HPDE6-E6E7 (cell line): ENCODE measurements at regions not wholly inside any gene's neighbourhood (a gene's known extent, or its start where the extent isn't known, plus 50 kb on each side); places are given as distances from the start of the nearest gene placed in this dataset.
"Not testable (repeated sequence)": the region's sequence is repeated elsewhere in the genome, so short reads cannot be mapped to it uniquely, and the experiment has no call there.

Source experiments
- DNase-seq: peaks from one replicate; pipeline ENCODE4 v3.0.0; 2011; ENCODE audit warnings: missing footprints; ENCODE audit errors: extremely low spot score

DNA sequence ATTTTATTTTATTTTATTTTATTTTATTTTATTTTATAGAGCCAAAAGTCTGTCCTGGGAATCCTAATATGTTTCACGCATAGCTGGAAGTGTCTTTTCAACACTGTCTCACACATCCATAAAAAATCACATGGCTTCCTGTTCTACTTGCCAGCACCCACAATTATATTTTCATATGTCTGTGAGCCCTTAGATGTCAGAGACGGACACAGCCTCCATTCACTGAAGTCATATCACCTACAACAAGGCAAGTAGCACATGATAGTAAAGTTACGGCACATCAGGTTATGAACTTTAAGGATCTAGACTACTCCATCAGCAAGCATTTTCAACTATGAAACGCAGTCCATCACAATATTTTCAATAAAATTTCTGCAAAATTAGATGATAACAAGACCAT is 168.4 kb downstream of the ZIC4 start:
- no peak for DNase-seq

DNA sequence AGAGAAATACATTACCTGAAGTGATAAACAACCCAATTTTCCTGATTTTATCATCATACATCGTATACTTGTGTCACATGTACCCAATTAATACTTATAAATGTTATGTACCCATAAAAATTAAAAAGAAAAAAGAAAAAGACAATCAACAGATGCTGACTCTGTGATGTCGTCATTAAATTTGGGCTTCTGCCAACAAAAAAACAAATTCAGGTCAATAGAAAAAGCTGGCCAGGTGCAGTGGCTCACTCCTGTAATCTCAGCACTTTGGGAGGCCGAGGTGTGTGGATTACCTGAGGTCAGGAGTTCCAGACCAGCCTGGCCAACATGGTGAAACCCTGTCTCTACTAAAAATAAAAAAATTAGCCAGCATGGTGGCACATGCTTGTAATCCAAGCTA is 174.4 kb downstream of the ZIC4 start:
- not testable (repeated sequence) for DNase-seq

DNA sequence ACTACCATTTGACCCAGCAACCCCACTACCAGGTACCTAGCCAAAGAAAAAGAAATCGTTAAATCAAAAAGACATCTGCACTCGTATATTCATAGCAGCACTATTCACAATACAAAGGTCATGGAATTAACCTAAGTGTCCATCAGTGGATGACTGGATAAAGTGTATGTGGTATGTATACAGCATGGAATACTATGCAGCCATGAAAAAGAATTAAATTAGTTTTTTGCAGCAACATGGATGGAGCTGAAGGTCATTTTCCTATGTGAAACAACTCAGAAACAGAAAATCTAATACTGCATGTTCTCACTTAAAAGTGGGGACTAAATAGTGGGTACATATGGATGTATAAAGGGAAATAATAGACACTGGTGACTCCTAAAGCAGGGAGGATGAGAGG is 175.2 kb downstream of the ZIC4 start:
- DNase-seq = no peak

DNA sequence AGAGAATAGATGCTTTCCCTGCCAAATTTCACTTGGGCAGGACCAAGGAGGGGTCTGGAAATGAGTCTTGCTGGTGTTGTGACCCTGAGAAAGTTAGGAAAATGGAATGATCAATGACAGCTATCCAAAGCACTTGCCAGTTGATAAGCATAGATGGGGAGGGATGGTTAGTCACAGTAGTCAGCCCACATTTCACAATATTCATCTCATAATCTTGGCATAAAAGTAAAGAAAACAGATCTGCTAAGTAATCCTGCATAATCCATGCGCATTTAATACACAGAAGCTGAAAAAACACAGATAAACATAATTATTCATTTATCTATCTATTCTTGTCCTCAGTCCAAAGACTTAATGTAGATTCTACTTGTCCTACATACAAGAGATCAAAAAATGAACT is 184.1 kb downstream of the ZIC4 start:
- DNase-seq = no peak

DNA sequence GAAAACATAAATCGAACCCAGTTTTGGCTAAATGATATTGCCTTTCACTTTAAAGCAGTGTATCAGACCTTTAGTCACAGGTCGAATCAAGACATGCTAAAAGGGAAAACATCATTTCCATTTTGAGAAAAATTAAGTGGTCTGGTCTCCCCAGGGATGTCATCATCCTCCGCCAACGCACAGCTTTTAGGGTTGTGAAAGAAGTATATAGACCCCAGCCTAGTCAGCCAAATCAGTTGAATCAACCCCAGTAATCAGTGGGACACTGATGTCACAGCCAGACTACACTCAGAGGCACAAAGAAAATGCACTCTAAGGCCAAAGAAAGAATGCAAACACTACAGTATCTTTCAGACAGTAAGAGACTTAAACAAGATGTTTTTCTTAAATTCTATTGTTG is 187.4 kb downstream of the ZIC4 start:
- DNase-seq = no peak

DNA sequence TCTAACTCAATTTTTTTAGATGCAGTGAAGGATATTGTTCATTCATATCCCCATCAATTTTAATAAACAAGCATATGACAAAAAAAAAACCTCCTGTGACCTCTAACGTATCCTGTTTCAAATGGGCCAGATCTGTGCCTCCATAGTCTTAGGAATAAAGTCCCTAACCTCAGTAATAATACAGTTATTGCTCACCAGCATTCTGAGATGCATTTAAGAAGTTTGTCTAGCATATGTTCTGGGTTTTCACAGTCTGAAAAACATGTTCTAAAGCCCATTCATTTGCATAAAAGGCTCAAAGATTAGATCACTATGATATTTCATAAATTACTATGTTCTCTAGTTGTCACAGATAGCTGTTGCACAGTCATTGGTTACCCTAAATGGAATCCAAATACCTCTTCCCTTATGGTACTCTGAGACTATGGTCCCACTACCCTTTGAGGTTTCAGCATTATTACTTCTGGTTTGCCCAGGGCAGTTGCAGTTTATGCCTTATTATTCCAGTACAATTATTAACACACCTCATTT is 190.1 kb downstream of the ZIC4 start:
- DNase-seq = no peak

DNA sequence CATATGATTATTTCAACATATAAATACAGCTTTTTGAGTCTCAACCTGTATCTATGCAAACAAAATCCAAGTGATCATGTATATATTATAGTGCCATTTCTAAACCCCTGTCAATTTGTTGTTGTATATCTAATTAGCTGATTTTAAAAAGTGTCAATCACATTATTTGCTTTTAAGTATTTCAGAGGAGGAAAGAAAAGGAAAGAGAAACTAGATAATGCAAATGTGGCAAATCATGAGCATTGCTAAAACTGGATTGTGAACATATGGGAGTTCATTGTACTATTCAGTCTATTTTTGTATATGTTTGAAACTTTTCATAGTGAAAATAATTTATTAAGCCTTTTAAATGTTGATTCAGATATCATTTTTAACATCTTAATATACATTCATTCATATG is 190.7 kb downstream of the ZIC4 start:
- no peak for DNase-seq

DNA sequence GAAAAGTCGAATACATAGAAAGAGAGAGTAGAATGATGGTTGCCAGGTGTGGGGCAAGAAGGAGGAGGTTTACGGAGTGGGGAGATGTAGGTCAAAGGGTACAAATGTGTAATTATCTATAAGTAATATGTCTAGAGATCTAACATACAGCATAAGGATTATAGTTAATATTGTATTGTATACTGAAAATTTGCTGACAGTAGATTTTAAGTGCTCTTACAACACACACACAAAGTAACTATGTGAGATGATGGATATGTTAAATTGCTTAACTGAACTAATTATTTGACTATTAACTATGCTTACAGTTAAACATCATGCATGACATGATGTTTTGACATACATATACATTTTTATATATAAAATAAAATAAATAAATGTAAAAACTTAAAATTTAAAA is 192.7 kb downstream of the ZIC4 start:
- DNase-seq = no peak

DNA sequence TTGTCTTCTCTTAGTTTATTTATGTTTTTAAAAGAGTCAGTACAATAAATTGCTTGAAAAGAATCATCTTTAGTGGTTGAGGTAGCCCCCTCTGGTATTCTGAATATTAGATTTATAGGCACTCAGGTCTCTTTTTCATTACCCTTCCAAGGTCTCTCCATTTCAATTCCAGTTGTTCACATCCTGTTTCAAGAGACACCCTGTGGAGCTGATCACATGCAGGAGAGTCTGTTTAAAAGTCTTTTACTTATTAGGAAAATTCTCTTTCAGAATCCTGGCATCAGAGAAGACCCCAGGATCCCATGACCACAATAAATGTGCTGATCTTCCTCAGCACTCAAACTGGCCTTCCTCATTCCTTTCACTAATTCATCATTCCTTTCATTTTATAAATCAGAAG is 195.7 kb downstream of the ZIC4 start:
- DNase-seq = no peak

DNA sequence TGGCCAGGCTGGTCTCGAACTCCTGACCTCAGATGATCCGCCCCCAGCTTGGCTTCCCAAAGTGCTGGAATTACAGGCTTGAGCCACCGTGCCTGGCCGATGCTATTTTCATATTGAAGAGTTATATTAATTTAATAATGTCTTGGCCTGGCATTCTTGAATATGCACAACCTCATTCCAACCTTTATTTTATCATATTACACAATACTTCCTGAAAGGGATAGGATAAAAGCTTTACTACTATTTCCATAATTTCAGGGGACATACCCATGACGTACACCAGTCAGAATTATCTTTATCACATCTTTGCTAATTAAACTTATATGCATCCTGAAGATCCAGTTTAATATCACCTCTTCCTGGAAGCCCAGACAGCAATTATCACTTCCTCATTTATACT is 205.3 kb downstream of the ZIC4 start:
- DNase-seq = no peak

DNA sequence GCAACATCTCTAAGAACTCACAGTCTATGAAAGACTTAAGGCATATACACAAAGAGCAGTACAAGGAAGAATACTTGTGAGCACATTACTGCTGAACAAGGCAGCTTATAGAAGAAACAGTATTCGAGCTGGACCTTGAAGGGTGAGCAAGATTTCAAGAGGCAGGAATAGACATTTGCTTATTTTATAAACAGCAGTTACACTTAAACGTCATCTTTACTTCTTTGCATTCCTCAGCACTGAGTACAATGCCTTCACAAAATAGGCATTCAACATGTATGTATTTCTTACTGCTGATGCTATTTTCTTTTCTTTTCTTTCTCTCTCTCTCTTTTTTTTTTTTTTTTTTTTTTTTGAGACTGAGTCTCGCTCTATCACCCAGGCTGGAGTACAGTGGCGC is 205.8 kb downstream of the ZIC4 start:
- no peak for DNase-seq

DNA sequence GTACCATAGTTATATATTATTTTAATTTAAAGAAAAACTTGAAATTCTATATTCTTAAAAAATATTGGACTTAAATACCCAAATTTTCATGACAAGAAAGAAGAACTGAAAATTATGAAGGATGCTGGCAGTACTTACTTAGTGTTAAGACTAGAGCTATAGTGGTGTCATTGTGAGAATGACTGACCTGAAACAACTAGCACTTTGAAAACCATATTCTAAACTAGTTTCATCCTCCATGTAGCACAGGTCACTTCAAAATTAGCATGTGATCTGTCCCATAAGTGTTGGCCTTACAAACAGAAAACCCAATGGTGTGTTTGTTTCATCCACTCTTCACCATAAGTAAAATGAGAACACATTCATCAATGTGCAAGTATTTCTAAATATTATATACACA is 208.6 kb downstream of the ZIC4 start:
- DNase-seq = no peak

DNA sequence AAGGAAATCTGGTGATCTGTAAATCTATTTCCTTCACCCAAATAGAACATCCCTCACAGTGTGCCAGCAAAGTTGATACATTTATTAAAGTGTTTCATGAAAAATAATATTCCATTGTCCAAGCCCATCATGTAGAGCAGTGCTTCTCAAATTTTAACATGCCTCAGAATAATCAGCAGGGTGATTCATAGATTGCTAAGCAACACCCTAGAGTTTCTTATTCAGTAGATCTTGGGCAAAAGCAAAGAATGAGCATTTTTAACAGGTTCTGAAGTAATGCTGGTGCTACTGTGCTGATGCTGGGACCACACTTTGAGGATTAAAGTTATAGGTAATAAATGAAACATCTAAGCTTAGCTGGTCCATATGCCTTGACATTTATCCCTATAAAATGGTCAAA is 210.5 kb downstream of the ZIC4 start:
- DNase-seq = no peak

DNA sequence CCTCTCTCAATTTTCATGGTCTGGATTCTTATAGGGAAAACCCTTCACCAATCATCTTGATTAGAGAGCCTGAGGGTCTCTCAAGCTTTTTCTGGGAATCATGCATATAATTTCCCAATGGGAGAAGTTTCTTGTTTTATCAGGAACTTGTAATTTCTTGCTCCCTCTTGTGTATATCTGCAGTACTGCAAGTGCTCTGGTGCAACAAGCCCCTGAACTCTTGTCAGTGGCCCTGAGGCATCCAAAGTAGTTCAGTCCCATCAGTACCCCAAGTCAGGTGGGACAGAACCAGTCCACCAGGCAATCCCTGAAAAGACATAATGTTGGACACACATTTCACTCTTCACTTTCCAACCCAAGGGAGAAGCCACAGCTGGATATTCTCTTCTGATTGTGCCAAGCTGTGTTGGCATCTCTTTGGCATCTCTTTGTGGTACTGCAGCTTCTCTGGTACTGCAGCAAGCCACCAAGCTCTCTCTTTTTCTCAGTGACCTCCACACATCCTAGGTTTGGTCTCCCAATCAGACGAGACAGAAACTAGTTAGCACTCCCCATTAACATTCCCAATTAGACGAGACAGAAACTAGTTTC is 214.5 kb downstream of the ZIC4 start:
- peak; percentile 8 for DNase-seq

DNA sequence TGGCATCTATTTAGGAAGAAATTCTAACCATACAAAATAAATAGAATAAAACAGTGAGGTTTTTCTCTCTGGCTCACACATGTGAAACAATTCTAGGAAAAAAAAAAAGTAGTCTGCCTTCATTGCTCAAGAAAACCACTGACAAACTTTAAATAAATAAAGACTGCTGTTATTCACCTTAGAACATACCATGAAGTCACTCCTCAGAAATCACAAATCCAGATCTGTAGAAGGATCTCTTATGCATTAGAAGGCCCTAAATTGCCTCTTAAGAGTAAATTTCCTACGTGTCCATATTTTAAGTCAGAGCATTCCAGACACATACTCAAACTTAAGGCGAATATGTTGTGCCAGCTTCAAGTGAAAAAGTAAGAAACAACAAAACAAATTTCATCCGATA is 217.3 kb downstream of the ZIC4 start:
- no peak for DNase-seq

DNA sequence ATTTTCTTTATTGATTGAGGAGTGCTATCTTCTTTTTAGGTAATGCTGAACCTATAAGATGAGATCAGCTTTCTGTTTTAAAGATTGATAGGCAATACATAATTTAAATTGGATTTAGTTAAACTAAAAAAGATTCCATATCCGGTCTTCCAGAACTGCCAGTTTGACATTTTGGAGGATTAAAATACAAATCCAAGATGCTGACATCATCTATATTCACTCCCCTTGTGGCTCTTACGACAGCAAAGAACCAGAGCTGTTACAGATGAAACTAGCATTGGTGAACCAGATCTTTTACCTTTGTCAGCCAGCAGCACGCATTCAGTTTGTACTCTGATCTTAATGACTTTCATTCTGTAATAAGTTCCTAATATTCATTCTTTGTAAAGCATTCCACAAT is 218.7 kb downstream of the ZIC4 start:
- DNase-seq = no peak

DNA sequence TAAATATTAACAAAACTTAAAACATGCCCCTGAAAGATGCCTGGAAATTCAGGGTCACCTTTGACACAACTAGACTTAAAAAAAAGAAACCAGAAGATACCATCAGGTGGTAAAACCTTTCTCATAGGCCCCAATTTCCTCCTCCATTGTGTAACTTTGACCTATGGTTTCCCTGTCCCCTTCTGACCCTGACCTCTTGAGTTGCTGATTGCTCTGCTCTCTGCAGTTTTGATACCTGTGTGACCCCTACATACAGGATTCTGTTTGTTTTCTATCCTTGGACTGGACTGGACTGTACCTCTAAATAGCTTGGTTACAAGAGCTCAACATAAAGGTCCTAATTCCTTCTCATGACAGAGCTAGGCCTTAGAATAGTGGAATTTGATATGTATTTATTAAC is 220.6 kb downstream of the ZIC4 start:
- no peak for DNase-seq

DNA sequence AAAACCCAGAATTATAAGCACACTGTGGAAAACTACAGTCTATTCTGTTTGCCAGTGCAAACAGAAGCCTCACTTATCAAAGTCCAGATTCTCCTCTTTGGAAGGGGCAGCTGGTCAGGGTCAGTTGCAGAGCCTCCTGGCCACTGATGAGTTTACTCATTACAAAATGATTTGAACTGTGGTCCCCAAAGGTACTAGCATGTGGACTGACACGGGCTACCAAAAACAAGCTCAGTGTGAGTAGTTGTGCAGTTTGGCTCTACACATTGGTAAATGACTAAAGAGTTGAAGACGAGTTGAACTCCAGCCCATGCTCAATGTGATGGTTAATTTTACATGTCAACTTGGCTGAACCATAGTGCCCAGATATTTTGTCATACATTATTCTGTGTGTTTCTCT is 221.5 kb downstream of the ZIC4 start:
- DNase-seq = no peak

DNA sequence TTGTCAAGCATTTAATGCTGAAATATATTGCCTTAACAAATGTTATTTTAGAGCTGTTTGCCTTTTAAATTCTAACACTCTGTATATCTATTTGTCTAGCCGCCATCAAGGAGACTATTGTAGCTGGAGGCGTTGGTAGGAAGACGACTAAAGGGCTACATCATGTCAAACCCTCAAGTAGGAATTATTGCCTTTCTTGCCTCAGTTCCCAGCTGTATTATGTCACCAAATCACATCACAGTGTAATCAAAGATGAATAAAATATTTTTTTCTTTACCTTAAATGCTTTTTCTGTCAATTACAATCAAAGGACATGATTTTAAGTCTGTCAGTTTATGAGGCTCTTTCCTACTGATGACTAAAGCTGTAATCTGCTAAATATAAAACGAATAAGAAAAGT is 233.1 kb downstream of the ZIC4 start:
- DNase-seq = no peak

DNA sequence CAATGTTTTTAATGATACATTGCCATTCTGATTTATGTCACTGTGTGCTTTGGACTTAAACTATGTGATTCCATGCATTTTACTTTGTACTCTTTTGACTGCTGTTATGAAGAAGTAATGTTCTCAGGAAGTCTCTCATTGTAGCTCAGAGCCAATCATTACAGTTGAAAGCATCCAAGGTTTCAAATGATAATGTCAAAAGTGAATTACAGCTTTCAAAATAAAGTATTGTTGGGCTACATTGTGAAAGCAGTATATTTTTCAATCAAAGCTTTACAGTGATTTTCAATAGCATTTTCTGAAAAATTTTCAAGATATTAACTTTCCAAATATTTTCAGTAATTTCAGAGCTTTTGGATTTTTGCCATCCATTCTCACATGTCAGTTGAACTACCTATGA is 243.6 kb downstream of the ZIC4 start:
- no peak for DNase-seq

DNA sequence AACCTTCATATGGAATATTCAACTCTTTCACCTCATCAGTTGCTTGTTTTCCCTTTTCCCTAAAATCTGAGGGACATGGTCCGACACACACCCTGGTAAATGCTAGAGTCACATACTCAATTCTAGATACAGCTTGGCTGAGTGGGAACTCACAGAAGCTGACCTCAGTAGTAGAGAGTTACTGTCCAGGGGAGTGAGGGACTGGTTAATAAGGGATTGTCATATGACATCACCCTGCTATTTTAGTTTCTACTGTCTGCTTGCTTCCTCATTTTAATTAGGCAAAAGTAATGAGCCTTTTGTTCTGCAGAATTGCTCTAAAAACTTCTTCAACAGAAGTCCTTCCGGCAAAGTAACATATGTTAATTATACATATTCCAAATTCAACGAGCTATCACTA is 244.5 kb downstream of the ZIC4 start:
- DNase-seq = no peak

DNA sequence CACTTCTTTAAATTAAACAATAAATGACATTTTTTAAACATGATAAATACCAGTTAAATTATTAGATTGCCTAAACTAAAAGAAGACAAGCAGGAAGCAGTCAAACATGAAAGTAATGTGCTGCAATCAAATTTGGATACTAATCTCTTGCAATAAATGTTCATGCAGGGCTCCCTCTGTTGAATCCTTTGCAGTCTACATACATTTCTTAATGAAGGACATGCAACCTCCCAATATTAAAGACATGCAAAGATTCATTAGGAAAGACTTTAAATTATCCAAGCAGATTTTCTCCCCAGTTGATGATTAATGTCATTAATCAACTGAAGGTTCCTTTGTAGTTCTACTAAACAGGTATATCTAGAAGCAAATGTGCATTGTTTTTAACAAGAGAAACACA is 245.4 kb downstream of the ZIC4 start:
- no peak for DNase-seq

DNA sequence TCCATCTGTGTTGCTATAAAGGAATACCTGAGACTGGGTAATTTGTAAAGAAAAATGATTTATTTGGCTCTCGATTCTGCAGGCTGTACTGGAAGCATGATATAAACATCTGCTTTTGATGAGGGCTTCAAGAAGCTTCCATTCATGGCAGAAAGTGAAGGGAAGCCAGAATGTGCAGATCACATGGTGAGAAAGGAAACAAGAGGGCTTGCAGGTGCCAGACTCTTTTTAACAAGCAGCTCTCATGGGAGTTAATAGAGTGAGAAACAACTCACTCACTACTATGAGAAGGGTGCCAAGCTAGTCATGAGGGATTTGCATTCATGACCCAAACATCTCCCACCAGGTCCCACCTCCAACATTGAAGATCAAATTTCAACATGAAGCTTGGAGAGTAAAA is 247.2 kb downstream of the ZIC4 start:
- no peak for DNase-seq

DNA sequence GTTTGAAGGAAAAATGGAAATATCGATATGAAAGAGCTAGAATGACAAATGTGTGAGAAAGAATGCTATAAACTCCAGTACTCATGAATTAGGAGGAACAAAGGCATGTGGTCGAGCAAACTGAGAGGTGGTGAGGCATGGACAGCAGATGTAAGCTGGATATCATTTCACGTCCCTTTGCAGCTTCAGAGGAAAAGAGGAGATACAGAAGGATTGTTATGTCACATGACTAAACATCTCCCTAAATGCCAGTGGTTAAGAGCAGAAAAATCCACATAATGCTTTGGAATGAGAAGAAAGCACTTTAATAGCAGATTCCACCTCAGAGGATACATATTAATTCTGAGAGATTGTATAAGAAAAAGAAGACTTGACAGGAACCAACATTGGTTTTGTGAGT is 248.7 kb downstream of the ZIC4 start:
- DNase-seq = no peak

DNA sequence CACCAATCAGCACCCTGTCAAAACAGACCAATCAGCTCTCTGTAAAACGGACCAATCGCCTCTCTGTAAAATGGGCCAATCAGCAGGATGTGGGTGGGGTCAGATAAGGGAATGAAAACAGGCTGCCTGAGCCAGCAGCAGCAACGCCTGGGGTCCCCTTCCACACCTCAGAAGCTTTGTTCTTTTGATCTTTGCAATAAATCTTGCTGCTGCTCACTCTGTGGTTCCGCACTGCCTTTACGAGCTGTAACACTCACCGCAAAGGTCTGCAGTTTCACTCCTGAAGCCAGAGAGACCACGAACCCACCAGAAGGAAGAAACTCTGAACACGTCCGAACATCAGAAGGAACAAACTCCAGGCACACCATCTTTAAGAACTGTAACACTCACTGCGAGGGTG is 251.4 kb downstream of the ZIC4 start:
- DNase-seq = not testable (repeated sequence)
